Sigmoid colon (tissue), 6 donors: ENCODE measurements at regions not wholly inside any gene's neighbourhood (a gene's known extent, or its start where the extent isn't known, plus 50 kb on each side); places are given as distances from the start of the nearest gene placed in this dataset.

Experiments used
- DNase-seq: peaks from one replicate; pipeline ENCODE4 v3.0.0-alpha.2; 2019
- H3K27ac ChIP-seq, 4 donors: fragments of 200-600 bp; sonication (generic); one replicate each; pipeline ENCODE4 v1.5.1; 2016 to 2019; ENCODE audit warnings: mild to moderate bottlenecking in 1 of 4
- H3K27me3 ChIP-seq, 3 donors: fragments of 200-600 bp; sonication (generic); one replicate each; pipeline ENCODE4 v1.5.1; 2019; ENCODE audit warnings: mild to moderate bottlenecking in 1 of 3
- H3K36me3 ChIP-seq, 4 donors: fragments of 200-600 bp; sonication (generic); one replicate each; pipeline ENCODE4 v1.5.1; 2016 to 2019
- H3K4me1 ChIP-seq, 4 donors: fragments of 200-600 bp; sonication (generic); one replicate each; pipeline ENCODE4 v1.5.1; 2017 to 2019
- H3K4me3 ChIP-seq, 4 donors: fragments of 200-600 bp; sonication (generic); one replicate each; pipeline ENCODE4 v1.5.1; 2017 to 2019; ENCODE audit warnings: mild to moderate bottlenecking in 2 of 4, moderate library complexity in 1 of 4
- H3K9me3 ChIP-seq, 4 donors: fragments of 200-600 bp in 3 of 4; sonication (generic) in 3 of 4; one replicate each; pipeline versions ENCODE4 v1.5.1 to v1.6.1; 2013 to 2019
- CTCF ChIP-seq, 4 experiments: fragments of 450-650 bp in 3 of 4; fragments of 200-600 bp in 1 of 4; IDR thresholded peaks; one replicate each; pipeline ENCODE4 v1.5.1; 2016 to 2019; ENCODE audit warnings: antibody characterized with exemption in 4 of 4, mild to moderate bottlenecking in 3 of 4, moderate library complexity in 2 of 4
- EP300 ChIP-seq, 4 donors: sonication (generic); formaldehyde crosslinking; IDR thresholded peaks; one replicate each; pipeline ENCODE4 v1.6.1; 2017; ENCODE audit warnings: antibody characterized with exemption in 4 of 4
- POLR2A ChIP-seq, 2 donors: fragments of 450-650 bp; IDR thresholded peaks; one replicate each; pipeline ENCODE4 v1.6.1; 2016; ENCODE audit warnings: antibody characterized with exemption in 2 of 2, mild to moderate bottlenecking in 2 of 2, moderate library complexity in 2 of 2
- POLR2AphosphoS5 ChIP-seq, 4 donors: sonication (generic); formaldehyde crosslinking; IDR thresholded peaks; one replicate each; pipeline ENCODE4 v1.6.1; 2017; ENCODE audit warnings: antibody characterized with exemption in 4 of 4
- WGBS, 2 donors: extraction: QIAGEN DNeasy Blood & Tissue Kit; methylation state at CpG; one replicate each; pipeline ENCODE4 v1.1.7; 2013; 5-methylcytosine and 5-hydroxymethylcytosine counted together
- intact Hi-C: fragments of 100-400 bp; cut with DNase I; formaldehyde crosslinking; loops from one replicate; pipeline ENCODE4 v1.15.1; 2023
- donor health status: healthy with polysubstance abuse.
- donor health status: healthy.

GRCh38 chr2:125310657-125311364, 1285.7 kb downstream of the CNTNAP5 start:
- Histone ChIP-seq H3K27me3 (no peaks in the 10 kb centered on the region), H3K36me3 (no peaks in the 10 kb centered on the region), H3K4me3 (no peak overlapping the region), H3K4me1 (no peaks in the 10 kb centered on the region), H3K9me3 (no peaks in the 10 kb centered on the region), H3K27ac (no peak overlapping the region)
- intact Hi-C loops: no loop called here
- no peak for DNase-seq
- 23 to 63% methylated on average over 6 of the region's 6 CpGs for WGBS, 2 donors
- TF ChIP-seq EP300 (IDR thresholded peaks at IDR 0.05): no peak
- no peak for TF ChIP-seq POLR2A (IDR thresholded peaks at IDR 0.05)
- no peak for TF ChIP-seq POLR2AphosphoS5 (IDR thresholded peaks at IDR 0.05)
- no peak for TF ChIP-seq CTCF (IDR thresholded peaks at IDR 0.05)

- intact Hi-C loops: no loop called here
- Histone ChIP-seq H3K27ac (no peak overlapping the region), H3K9me3 (no peaks in the 10 kb centered on the region), H3K4me3 (no peak overlapping the region), H3K4me1 (no peaks in the 10 kb centered on the region), H3K27me3 (no peaks in the 10 kb centered on the region), H3K36me3 (no peaks in the 10 kb centered on the region)
- peak; percentile 51 for DNase-seq
- WGBS, 2 donors: 96% methylated on average over 17 of the region's 17 CpGs
- TF ChIP-seq CTCF (IDR thresholded peaks at IDR 0.05) (no peak), POLR2AphosphoS5 (IDR thresholded peaks at IDR 0.05) (no peak), POLR2A (IDR thresholded peaks at IDR 0.05) (no peak), EP300 (IDR thresholded peaks at IDR 0.05) (no peak)
Measured at GRCh38 chr2:125312342-125312741, 1287.3 kb downstream of the CNTNAP5 start.

- DNase-seq: no peak
- Histone ChIP-seq H3K27ac (no peak overlapping the region), H3K4me3 (no peak overlapping the region), H3K27me3 (no peaks in the 10 kb centered on the region), H3K36me3 (no peaks in the 10 kb centered on the region), H3K9me3 (no peaks in the 10 kb centered on the region), H3K4me1 (no peaks in the 10 kb centered on the region)
- no peak for TF ChIP-seq POLR2A (IDR thresholded peaks at IDR 0.05)
- TF ChIP-seq EP300 (IDR thresholded peaks at IDR 0.05): no peak
- TF ChIP-seq POLR2AphosphoS5 (IDR thresholded peaks at IDR 0.05): no peak
- TF ChIP-seq CTCF (IDR thresholded peaks at IDR 0.05): no peak
- 26 to 66% methylated on average over 1 of the region's 1 CpG for WGBS, 2 donors
- intact Hi-C loops: no loop called here
Measured at GRCh38 chr2:125313806-125314205, 1288.7 kb downstream of the CNTNAP5 start.

GRCh38 chr2:125318740-125319139, 1293.7 kb downstream of the CNTNAP5 start:
- no peak for TF ChIP-seq EP300 (IDR thresholded peaks at IDR 0.05)
- no peak for TF ChIP-seq CTCF (IDR thresholded peaks at IDR 0.05)
- no peak for TF ChIP-seq POLR2A (IDR thresholded peaks at IDR 0.05)
- no peak for TF ChIP-seq POLR2AphosphoS5 (IDR thresholded peaks at IDR 0.05)
- no peak overlapping the region for H3K4me3 ChIP-seq
- H3K27me3 ChIP-seq: no peaks in the 10 kb centered on the region
- H3K27ac ChIP-seq: no peak overlapping the region
- H3K4me1 ChIP-seq: no peaks in the 10 kb centered on the region
- intact Hi-C loops: no loop called here
- no peak for DNase-seq
- no peaks in the 10 kb centered on the region for H3K36me3 ChIP-seq
- WGBS, 2 donors: 88 to 92% methylated on average over 2 of the region's 2 CpGs
- H3K9me3 ChIP-seq: no peaks in the 10 kb centered on the region

- H3K4me3 ChIP-seq: no peak overlapping the region
- no peak for DNase-seq
- H3K36me3 ChIP-seq: no peaks in the 10 kb centered on the region
- H3K9me3 ChIP-seq: no peaks in the 10 kb centered on the region
- intact Hi-C loops: no loop called here
- H3K27ac ChIP-seq: no peak overlapping the region
- H3K27me3 ChIP-seq: no peaks in the 10 kb centered on the region
- TF ChIP-seq POLR2AphosphoS5 (IDR thresholded peaks at IDR 0.05) (no peak), POLR2A (IDR thresholded peaks at IDR 0.05) (no peak), EP300 (IDR thresholded peaks at IDR 0.05) (no peak), CTCF (IDR thresholded peaks at IDR 0.05) (no peak)
- H3K4me1 ChIP-seq: no peaks in the 10 kb centered on the region
Measured at GRCh38 chr2:125324273-125324672, 1299.2 kb downstream of the CNTNAP5 start.
